HCT116 (cell line): ENCODE measurements at regions not wholly inside any gene's neighbourhood (a gene's known extent, or its start where the extent isn't known, plus 50 kb on each side); places are given as distances from the start of the nearest gene placed in this dataset.

Experiments used
- ATAC-seq: fragments of 200-7000 bp; cut with Tn5 transposase; 2 replicates; pipeline ENCODE4 v1.9.1; 2020; ENCODE audit warnings: mild to moderate bottlenecking, moderate library complexity
- BruUV-seq: library from RNA; stranded (reverse); fragments of 400-500 nt; replicated peaks from 2 replicates; lab custom pipeline; 2021; lab: Mats Ljungman, UMichigan
- CTCF ChIA-PET: fragments of 300-600 bp; sonication (Branson Sonifier 250); formaldehyde crosslinking; loops from one replicate; lab custom pipeline; 2021; ENCODE audit warnings: antibody characterized with exemption; lab: Charles Lee
- POLR2A ChIA-PET: fragments of 300-600, 350-600 bp; sonication (Branson Sonifier 250); formaldehyde crosslinking; loops from one replicate; lab custom pipeline; 2021; ENCODE audit warnings: antibody characterized with exemption; lab: Charles Lee
- RAD21 ChIA-PET, 2 experiments: fragments of 300-600 bp; sonication (Branson Sonifier 250); formaldehyde crosslinking; loops; one replicate each; lab custom pipeline; 2023; ENCODE audit warnings: low total read pairs in 2 of 2; ENCODE audit not compliant: uncharacterized antibody in 2 of 2, unreplicated experiment in 2 of 2, low non-redundant PET in 1 of 2; lab: Charles Lee
- DNase-seq: peaks from one replicate; pipeline ENCODE4 v3.0.0-alpha.2; 2010; ENCODE audit warnings: low read depth, low spot score
- H2AFZ ChIP-seq: fragments of 200-600 bp; shearing (Covaris generic), sonication (generic); 2 replicates; pipeline ENCODE4 v1.6.1; 2017; ENCODE audit warnings: low read depth, mixed run types, mixed read lengths, antibody characterized with exemption, low read length; ENCODE audit not compliant: poor library complexity, severe bottlenecking
- H3K27ac ChIP-seq: 2 replicates; pipeline ENCODE4 v1.5.1; 2012; ENCODE audit warnings: low read depth, low read length
- H3K27me3 ChIP-seq: fragments of 200-600 bp; sonication (generic); 2 replicates; pipeline ENCODE4 v1.6.1; 2016; ENCODE audit warnings: mixed run types, low read length, mixed read lengths; ENCODE audit not compliant: insufficient read depth
- H3K36me3 ChIP-seq, 2 experiments: fragments of 200-500 bp in 1 of 2; fragments of 200-600 bp in 1 of 2; sonication (Bioruptor generic) in 1 of 2; sonication (generic) in 1 of 2; 2 replicates each; pipeline versions ENCODE4 v1.5.1 to v1.6.1; 2014 to 2016; ENCODE audit warnings: low read length in 2 of 2, inconsistent platforms in 1 of 2, mixed read lengths in 1 of 2, mixed run types in 1 of 2; ENCODE audit not compliant: insufficient read depth in 2 of 2, control insufficient read depth in 1 of 2
- H3K4me1 ChIP-seq, 2 experiments: fragments of 200-600 bp in 1 of 2; sonication (generic) in 1 of 2; 2 replicates each; pipeline versions ENCODE4 v1.5.1 to v1.6.1; 2012 to 2017; ENCODE audit warnings: low read length in 2 of 2, inconsistent platforms in 1 of 2, mild to moderate bottlenecking in 1 of 2, mixed read lengths in 1 of 2, mixed run types in 1 of 2, moderate library complexity in 1 of 2; ENCODE audit not compliant: insufficient read depth in 2 of 2, control insufficient read depth in 1 of 2
- H3K4me2 ChIP-seq: fragments of 200-600 bp; sonication (generic); 2 replicates; pipeline ENCODE4 v1.6.1; 2017; ENCODE audit warnings: mixed run types, low read length, mixed read lengths
- H3K4me3 ChIP-seq, 2 experiments: fragments of 200-600 bp in 1 of 2; sonication (generic) in 1 of 2; replicated peaks in 1 of 2; 2 replicates each; pipeline ENCODE4 v1.5.1; 2011 to 2016; ENCODE audit warnings: low read length in 2 of 2, control low read depth in 1 of 2, low read depth in 1 of 2, mild to moderate bottlenecking in 1 of 2, mixed read lengths in 1 of 2, mixed run types in 1 of 2
- H3K79me2 ChIP-seq: fragments of 200-600 bp; sonication (generic); 2 replicates; pipeline ENCODE4 v1.6.1; 2017; ENCODE audit warnings: mild to moderate bottlenecking, mixed run types, low read length, moderate library complexity, mixed read lengths; ENCODE audit not compliant: insufficient read depth
- H3K9ac ChIP-seq: fragments of 200-600 bp; sonication (generic); 2 replicates; pipeline ENCODE4 v1.6.1; 2016; ENCODE audit warnings: low read length, mixed read lengths
- H3K9me2 ChIP-seq: fragments of 200-600 bp; sonication (generic), shearing (Covaris generic); 2 replicates; pipeline ENCODE4 v1.6.1; 2017; ENCODE audit warnings: mixed run types, mild to moderate bottlenecking, moderate library complexity; ENCODE audit not compliant: insufficient read depth
- H3K9me3 ChIP-seq, 2 experiments: fragments of 200-500 bp in 1 of 2; fragments of 200-600 bp in 1 of 2; sonication (Bioruptor generic) in 1 of 2; sonication (generic) in 1 of 2; 2 replicates each; pipeline ENCODE4 v1.6.1; 2014 to 2017; ENCODE audit warnings: low read length in 2 of 2, mixed read lengths in 2 of 2, inconsistent platforms in 1 of 2, low read depth in 1 of 2, mild to moderate bottlenecking in 1 of 2, mixed run types in 1 of 2, moderate library complexity in 1 of 2; ENCODE audit not compliant: control insufficient read depth in 1 of 2, insufficient read depth in 1 of 2
- H4K20me1 ChIP-seq: fragments of 200-600 bp; sonication (generic), shearing (Covaris generic); 2 replicates; pipeline ENCODE4 v1.6.1; 2017; ENCODE audit warnings: mixed run types, mild to moderate bottlenecking, moderate library complexity; ENCODE audit not compliant: insufficient read depth
- CBX3 ChIP-seq: IDR thresholded peaks from 2 replicates; pipeline ENCODE4 v1.6.1; 2012; ENCODE audit warnings: low read depth
- CTCF ChIP-seq, 3 experiments: fragments of 200-600 bp in 1 of 3; sonication (generic) in 1 of 3; IDR thresholded peaks in 2 of 3; conservative IDR thresholded peaks in 1 of 3; 2 replicates each; pipeline ENCODE4 v1.5.1; 2012 to 2017; ENCODE audit warnings: low read depth in 2 of 3, low read length in 2 of 3, antibody characterized with exemption in 1 of 3, borderline replicate concordance in 1 of 3, control low read depth in 1 of 3, mild to moderate bottlenecking in 1 of 3, mixed read lengths in 1 of 3, mixed run types in 1 of 3, moderate library complexity in 1 of 3; ENCODE audit not compliant: insufficient read depth in 1 of 3
- EGR1 ChIP-seq: IDR thresholded peaks from 2 replicates; pipeline ENCODE4 v1.6.1; 2012; ENCODE audit warnings: low read depth
- ELF1 ChIP-seq: IDR thresholded peaks from 2 replicates; pipeline ENCODE4 v1.6.1; 2012; ENCODE audit warnings: low read depth, borderline replicate concordance
- EZH2 ChIP-seq: fragments of 200-600 bp; sonication (generic); IDR thresholded peaks from 2 replicates; pipeline ENCODE4 v1.6.1; 2017; ENCODE audit warnings: antibody characterized with exemption, mixed run types
- JUND ChIP-seq: IDR thresholded peaks from 2 replicates; pipeline ENCODE4 v1.6.1; 2012
- POLR2A ChIP-seq: IDR thresholded peaks from 2 replicates; pipeline ENCODE4 v1.7.0; 2011; ENCODE audit warnings: borderline replicate concordance; ENCODE audit not compliant: insufficient read depth, insufficient read length; ENCODE audit errors: extremely low read depth
- POLR2AphosphoS5 ChIP-seq: IDR thresholded peaks from 2 replicates; pipeline ENCODE4 v1.6.1; 2011; ENCODE audit warnings: mild to moderate bottlenecking, low read depth, low read length, moderate library complexity
- RAD21 ChIP-seq: IDR thresholded peaks from 2 replicates; pipeline ENCODE4 v1.6.1; 2012; ENCODE audit warnings: low read depth, mild to moderate bottlenecking
- REST ChIP-seq: IDR thresholded peaks from 2 replicates; pipeline ENCODE4 v1.6.1; 2012; ENCODE audit warnings: low read depth
- SIN3A ChIP-seq: IDR thresholded peaks from 2 replicates; pipeline ENCODE4 v1.6.1; 2012; ENCODE audit warnings: low read depth
- SP1 ChIP-seq: IDR thresholded peaks from 2 replicates; pipeline ENCODE4 v1.6.1; 2012; ENCODE audit warnings: low read depth
- SRF ChIP-seq: IDR thresholded peaks from 2 replicates; pipeline ENCODE4 v1.6.1; 2012; ENCODE audit warnings: low read depth
- TCF7L2 ChIP-seq: IDR thresholded peaks from 2 replicates; pipeline ENCODE4 v1.7.0; 2011; ENCODE audit warnings: borderline replicate concordance, inconsistent platforms; ENCODE audit not compliant: insufficient read depth, insufficient read length; ENCODE audit errors: extremely low read depth
- ZFX ChIP-seq: fragments of 450-650 bp; IDR thresholded peaks from 2 replicates; pipeline ENCODE4 v1.6.1; 2017
- ZNF274 ChIP-seq: fragments of 200-500 bp; sonication (Bioruptor generic); IDR thresholded peaks from 2 replicates; pipeline ENCODE4 v1.6.1; 2014; ENCODE audit warnings: mild to moderate bottlenecking, low read depth, low read length, inconsistent platforms
- intact Hi-C: fragments of 100-400 bp; cut with micrococcal nuclease; formaldehyde crosslinking; loops from 2 replicates; pipeline ENCODE4 v1.10.0; 2022
- TF ChIP-seq, protein P1 (sequence below): IDR thresholded peaks from 2 replicates; pipeline ENCODE4 v1.6.1; 2011; ENCODE audit warnings: mild to moderate bottlenecking, low read length, moderate library complexity; ENCODE audit not compliant: insufficient replicate concordance; ENCODE audit errors: extremely low read depth

- Histone ChIP-seq H3K4me1 (no peaks in the 10 kb centered on the region), H3K79me2 (no peaks in the 10 kb centered on the region), H3K4me3 (no peak overlapping the region)
- CTCF ChIA-PET, result no interaction called here
- TF ChIP-seq CBX3 (no peak), TCF7L2 (no peak), SRF (no peak), JUND (no peak), SIN3A (no peak), POLR2AphosphoS5 (no peak), ZNF274 (no peak), POLR2A (no peak), CTCF (IDR thresholded peaks at IDR 0.05 in 2 of 3, conservative IDR thresholded peaks at IDR 0.05 in 1 of 3; ENCODE audit: borderline replicate concordance in 1 of 3, insufficient read depth in 1 of 3, low read depth in 2 of 3, low read length in 2 of 3) (no peak), SP1 (no peak), ELF1 (no peak), EGR1 (no peak), ZFX (no peak), REST (no peak), RAD21 (no peak), EZH2 (no peak)
- TF ChIP-seq, protein P1, sequence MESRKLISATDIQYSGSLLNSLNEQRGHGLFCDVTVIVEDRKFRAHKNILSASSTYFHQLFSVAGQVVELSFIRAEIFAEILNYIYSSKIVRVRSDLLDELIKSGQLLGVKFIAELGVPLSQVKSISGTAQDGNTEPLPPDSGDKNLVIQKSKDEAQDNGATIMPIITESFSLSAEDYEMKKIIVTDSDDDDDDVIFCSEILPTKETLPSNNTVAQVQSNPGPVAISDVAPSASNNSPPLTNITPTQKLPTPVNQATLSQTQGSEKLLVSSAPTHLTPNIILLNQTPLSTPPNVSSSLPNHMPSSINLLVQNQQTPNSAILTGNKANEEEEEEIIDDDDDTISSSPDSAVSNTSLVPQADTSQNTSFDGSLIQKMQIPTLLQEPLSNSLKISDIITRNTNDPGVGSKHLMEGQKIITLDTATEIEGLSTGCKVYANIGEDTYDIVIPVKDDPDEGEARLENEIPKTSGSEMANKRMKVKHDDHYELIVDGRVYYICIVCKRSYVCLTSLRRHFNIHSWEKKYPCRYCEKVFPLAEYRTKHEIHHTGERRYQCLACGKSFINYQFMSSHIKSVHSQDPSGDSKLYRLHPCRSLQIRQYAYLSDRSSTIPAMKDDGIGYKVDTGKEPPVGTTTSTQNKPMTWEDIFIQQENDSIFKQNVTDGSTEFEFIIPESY, result no peak
- TF ChIP-seq, all 23 proteins: peak for 0
- ChIA-PET RAD21 (no interaction called here), POLR2A (no interaction called here)
- no peaks in the 10 kb centered on the region for H3K36me3 ChIP-seq
- ATAC-seq (no peak), DNase-seq (no peak)
- no peak overlapping the region for H3K4me2 ChIP-seq
- no peak overlapping the region for H2AFZ ChIP-seq
- no peaks in the 10 kb centered on the region for H3K27me3 ChIP-seq
- H3K27ac ChIP-seq, result no peak overlapping the region
- no peaks in the 10 kb centered on the region for H4K20me1 ChIP-seq
- intact Hi-C loops, result no loop called here
- H3K9me3 ChIP-seq, result no peaks in the 10 kb centered on the region
- no peaks in the 10 kb centered on the region for H3K9me2 ChIP-seq
- no TSS peak for BruUV-seq
- no peak overlapping the region for H3K9ac ChIP-seq
These were observed 322.9 kb downstream of the PTEN start for GRCh38 chr10:88186335-88186734.
